ENCODE measurements at regions not wholly inside any gene's neighbourhood (a gene's known extent, or its start where the extent isn't known, plus 50 kb on each side); places are given as distances from the start of the nearest gene placed in this dataset.

DNA sequence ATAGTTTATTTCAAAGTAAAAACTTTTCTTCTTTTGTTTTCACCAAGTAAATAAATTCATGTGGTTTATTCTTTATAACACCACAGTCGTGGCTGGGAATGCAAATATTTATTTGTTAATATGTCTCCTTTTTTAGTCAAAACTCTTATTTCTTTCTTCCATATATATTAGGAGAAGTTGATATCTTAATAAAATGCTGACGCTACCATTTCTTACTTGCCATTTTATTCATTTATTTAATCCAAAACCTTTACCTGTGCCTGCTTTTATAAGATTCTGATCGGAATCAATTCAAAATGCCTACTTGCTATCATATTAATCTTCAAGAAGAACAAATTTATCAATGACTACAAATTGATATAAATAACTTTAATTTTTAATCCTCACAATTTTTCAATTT is 362.9 kb upstream of the FSIP2 start:
- no peak for TF ChIP-seq TEAD4 (IDR thresholded peaks at IDR 0.05)
- TF ChIP-seq, protein P1, sequence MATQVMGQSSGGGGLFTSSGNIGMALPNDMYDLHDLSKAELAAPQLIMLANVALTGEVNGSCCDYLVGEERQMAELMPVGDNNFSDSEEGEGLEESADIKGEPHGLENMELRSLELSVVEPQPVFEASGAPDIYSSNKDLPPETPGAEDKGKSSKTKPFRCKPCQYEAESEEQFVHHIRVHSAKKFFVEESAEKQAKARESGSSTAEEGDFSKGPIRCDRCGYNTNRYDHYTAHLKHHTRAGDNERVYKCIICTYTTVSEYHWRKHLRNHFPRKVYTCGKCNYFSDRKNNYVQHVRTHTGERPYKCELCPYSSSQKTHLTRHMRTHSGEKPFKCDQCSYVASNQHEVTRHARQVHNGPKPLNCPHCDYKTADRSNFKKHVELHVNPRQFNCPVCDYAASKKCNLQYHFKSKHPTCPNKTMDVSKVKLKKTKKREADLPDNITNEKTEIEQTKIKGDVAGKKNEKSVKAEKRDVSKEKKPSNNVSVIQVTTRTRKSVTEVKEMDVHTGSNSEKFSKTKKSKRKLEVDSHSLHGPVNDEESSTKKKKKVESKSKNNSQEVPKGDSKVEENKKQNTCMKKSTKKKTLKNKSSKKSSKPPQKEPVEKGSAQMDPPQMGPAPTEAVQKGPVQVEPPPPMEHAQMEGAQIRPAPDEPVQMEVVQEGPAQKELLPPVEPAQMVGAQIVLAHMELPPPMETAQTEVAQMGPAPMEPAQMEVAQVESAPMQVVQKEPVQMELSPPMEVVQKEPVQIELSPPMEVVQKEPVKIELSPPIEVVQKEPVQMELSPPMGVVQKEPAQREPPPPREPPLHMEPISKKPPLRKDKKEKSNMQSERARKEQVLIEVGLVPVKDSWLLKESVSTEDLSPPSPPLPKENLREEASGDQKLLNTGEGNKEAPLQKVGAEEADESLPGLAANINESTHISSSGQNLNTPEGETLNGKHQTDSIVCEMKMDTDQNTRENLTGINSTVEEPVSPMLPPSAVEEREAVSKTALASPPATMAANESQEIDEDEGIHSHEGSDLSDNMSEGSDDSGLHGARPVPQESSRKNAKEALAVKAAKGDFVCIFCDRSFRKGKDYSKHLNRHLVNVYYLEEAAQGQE (IDR thresholded peaks at IDR 0.05; ENCODE audit: low read depth) = no peak
- TF ChIP-seq CREB1 (IDR thresholded peaks at IDR 0.05; ENCODE audit: low read depth) = no peak
- no peak for TF ChIP-seq EGR1 (IDR thresholded peaks at IDR 0.05)
- no peak for TF ChIP-seq NFIC (IDR thresholded peaks at IDR 0.05)
- no peak for TF ChIP-seq TAF1 (IDR thresholded peaks at IDR 0.05; ENCODE audit: low read depth)
- no peak for TF ChIP-seq CEBPB (IDR thresholded peaks at IDR 0.05)
- TF ChIP-seq RAD21 (IDR thresholded peaks at IDR 0.05; ENCODE audit: low read depth) = no peak

All from Ishikawa (cell line).